ENCODE measurements at regions not wholly inside any gene's neighbourhood (a gene's known extent, or its start where the extent isn't known, plus 50 kb on each side); places are given as distances from the start of the nearest gene placed in this dataset.

GRCh38 chr2:2890246-2890645 is 487.4 kb downstream of the EIPR1 start:
- no peak for DNase-seq

- no peak for DNase-seq
Observed at GRCh38 chr2:2889646-2890045, 488.0 kb downstream of the EIPR1 start.

- no peak for DNase-seq
Observed at GRCh38 chr2:2889141-2889540, 488.5 kb downstream of the EIPR1 start.

GRCh38 chr2:2887772-2888387 is 489.7 kb downstream of the EIPR1 start:
- no peak for DNase-seq

GRCh38 chr2:2886922-2887321 is 490.7 kb downstream of the EIPR1 start:
- no peak for DNase-seq

GRCh38 chr2:2881499-2881898 is 496.1 kb downstream of the EIPR1 start:
- DNase-seq = no peak

- no peak for DNase-seq
Observed at GRCh38 chr2:2880938-2881337, 496.7 kb downstream of the EIPR1 start.

- DNase-seq = no peak
Observed at GRCh38 chr2:2879781-2880180, 497.8 kb downstream of the EIPR1 start.

- DNase-seq = no peak
Observed at GRCh38 chr2:2879071-2879470, 498.5 kb downstream of the EIPR1 start.

- DNase-seq = no peak
Observed at GRCh38 chr2:2877427-2877826, 500.2 kb downstream of the EIPR1 start.

GRCh38 chr2:2876331-2877221 is 501.0 kb downstream of the EIPR1 start:
- DNase-seq = no peak

GRCh38 chr2:2875831-2876230 is 501.8 kb downstream of the EIPR1 start:
- no peak for DNase-seq

GRCh38 chr2:2875296-2875695 is 502.3 kb downstream of the EIPR1 start:
- DNase-seq = no peak

GRCh38 chr2:2874805-2875204 is 502.8 kb downstream of the EIPR1 start:
- DNase-seq = no peak

GRCh38 chr2:2874341-2874740 is 503.3 kb downstream of the EIPR1 start:
- DNase-seq = no peak

- DNase-seq = no peak
Observed at GRCh38 chr2:2873450-2873811, 504.2 kb downstream of the EIPR1 start.

- no peak for DNase-seq
Observed at GRCh38 chr2:2872713-2873449, 504.7 kb downstream of the EIPR1 start.

GRCh38 chr2:2872309-2872617 is 505.4 kb downstream of the EIPR1 start:
- DNase-seq = no peak

GRCh38 chr2:2871480-2872308 is 505.9 kb downstream of the EIPR1 start:
- DNase-seq = no peak

- DNase-seq = no peak
Observed at GRCh38 chr2:2870106-2870505, 507.5 kb downstream of the EIPR1 start.

GRCh38 chr2:2869553-2869952 is 508.1 kb downstream of the EIPR1 start:
- DNase-seq = no peak

GRCh38 chr2:2868085-2868484 is 509.5 kb downstream of the EIPR1 start:
- no peak for DNase-seq

GRCh38 chr2:2867397-2867979 is 510.1 kb downstream of the EIPR1 start:
- DNase-seq = no peak

Data from hematopoietic multipotent progenitor cell treated with erythropoietin and hydrocortisone succinate and interleukin-3 and kit ligand, for 4 days (in vitro differentiated cells).